A549 (cell line): ENCODE measurements at regions not wholly inside any gene's neighbourhood (a gene's known extent, or its start where the extent isn't known, plus 50 kb on each side); places are given as distances from the start of the nearest gene placed in this dataset.
A peak's percentile ranks its signal among the peaks of the same experiment; 100 is the strongest.

Source experiments
- ATAC-seq, 2 experiments: fragments of 200-7000 bp in 1 of 2; fragments of >200 bp in 1 of 2; cut with Nextera tagmentation in 1 of 2; cut with Tn5 transposase in 1 of 2; 3 replicates each; pipeline versions ENCODE4 v1.8.0 to v1.9.1; 2018 to 2020; ENCODE audit warnings: mild to moderate bottlenecking in 1 of 2, moderate library complexity in 1 of 2
- CTCF ChIA-PET: fragments of 300-600 bp; sonication (Branson Sonifier 250); formaldehyde crosslinking; extraction: SDS; loops from one replicate; lab custom pipeline; 2021; ENCODE audit warnings: antibody characterized with exemption, inconsistent platforms; lab: Yijun Ruan, JAX
- POLR2A ChIA-PET: fragments of 350-600 bp; formaldehyde crosslinking; extraction: SDS; loops from one replicate; lab custom pipeline; 2021; ENCODE audit warnings: antibody characterized with exemption, inconsistent platforms; lab: Yijun Ruan, JAX
- DNase-seq, 2 experiments: peaks; one replicate each; pipeline versions ENCODE4 v3.0.0 to v3.0.0-alpha.2; 2011 to 2016; ENCODE audit warnings: low read depth in 1 of 2, low spot score in 1 of 2
- FAIRE-seq: peaks from 2 replicates; lab custom pipeline; 2011; peaks lifted over from hg19 to GRCh38; lab: Jason Lieb, UNC
- H3K27ac ChIP-seq, 2 experiments: fragments of >200 bp; sonication (Bioruptor Twin); formaldehyde crosslinking; 3 replicates each; pipeline ENCODE4 v1.5.1; 2016 to 2017
- H3K4me1 ChIP-seq: fragments of >200 bp; sonication (Bioruptor Twin); formaldehyde crosslinking; 3 replicates; pipeline ENCODE4 v1.6.1; 2016
- H3K4me2 ChIP-seq: fragments of >200 bp; sonication (Bioruptor Twin); formaldehyde crosslinking; 3 replicates; pipeline ENCODE4 v1.6.1; 2016
- H3K4me3 ChIP-seq: fragments of >200 bp; sonication (Bioruptor Twin); formaldehyde crosslinking; 3 replicates; pipeline ENCODE4 v1.5.1; 2016
- H3K9me3 ChIP-seq: fragments of >200 bp; sonication (Bioruptor Twin); formaldehyde crosslinking; 3 replicates; pipeline ENCODE4 v1.6.1; 2016
- CBX2 ChIP-seq: fragments of 200-600 bp; sonication (generic); IDR thresholded peaks from 2 replicates; pipeline ENCODE4 v1.6.1; 2016; ENCODE audit warnings: low read depth, mild to moderate bottlenecking, borderline replicate concordance
- CBX8 ChIP-seq: fragments of 200-600 bp; sonication (generic); IDR thresholded peaks from 2 replicates; pipeline ENCODE4 v1.6.1; 2016
- CEBPB ChIP-seq, 2 experiments: fragments of >200 bp in 1 of 2; sonication (Bioruptor Twin) in 1 of 2; formaldehyde crosslinking in 1 of 2; IDR thresholded peaks; 2 replicates each; pipeline ENCODE4 v1.6.1; 2012 to 2016
- E2F6 ChIP-seq: IDR thresholded peaks from 2 replicates; pipeline ENCODE4 v1.6.1; 2012; ENCODE audit warnings: low read depth, borderline replicate concordance
- EHF ChIP-seq: fragments of 250-450 bp; sonication (Bioruptor Pico); IDR thresholded peaks from 2 replicates; pipeline ENCODE4 v1.5.0; 2020; ENCODE audit warnings: mild to moderate bottlenecking
- ELK1 ChIP-seq: fragments of 150-350 bp; IDR thresholded peaks from 2 replicates; pipeline ENCODE4 v1.6.1; 2014; ENCODE audit warnings: low read depth, mild to moderate bottlenecking, low read length
- FOSB ChIP-seq: fragments of 250-450 bp; sonication (Bioruptor Pico); IDR thresholded peaks from 2 replicates; pipeline ENCODE4 v1.5.0; 2020; ENCODE audit warnings: mild to moderate bottlenecking, moderate library complexity
- FOXS1 ChIP-seq: fragments of 250-450 bp; sonication (Bioruptor Pico); IDR thresholded peaks from 2 replicates; pipeline ENCODE4 v1.5.0; 2020; ENCODE audit warnings: mild to moderate bottlenecking, moderate library complexity
- HDAC2 ChIP-seq: fragments of 200-600 bp; sonication (generic); IDR thresholded peaks from 2 replicates; pipeline ENCODE4 v1.6.1; 2016
- HEYL ChIP-seq: fragments of 250-450 bp; sonication (Bioruptor Pico); IDR thresholded peaks from 2 replicates; pipeline ENCODE4 v1.8.0; 2021; ENCODE audit warnings: mild to moderate bottlenecking, moderate library complexity
- HMGXB4 ChIP-seq: fragments of 250-450 bp; sonication (Bioruptor Pico); IDR thresholded peaks from 2 replicates; pipeline ENCODE4 v1.5.0; 2021; ENCODE audit warnings: mild to moderate bottlenecking, moderate library complexity, borderline replicate concordance
- HOXA7 ChIP-seq: fragments of 250-450 bp; sonication (Bioruptor Pico); IDR thresholded peaks from 2 replicates; pipeline ENCODE4 v1.5.0; 2020; ENCODE audit warnings: mild to moderate bottlenecking, moderate library complexity
- JUN ChIP-seq, 2 experiments: fragments of >200 bp; sonication (Bioruptor Twin); formaldehyde crosslinking; IDR thresholded peaks; 2 replicates in 1 of 2; 3 replicates in 1 of 2; pipeline ENCODE4 v1.6.1; 2016 to 2017
- KDM5A ChIP-seq: fragments of 200-600 bp; sonication (generic); IDR thresholded peaks from 2 replicates; pipeline ENCODE4 v1.6.1; 2016; ENCODE audit warnings: antibody characterized with exemption, mild to moderate bottlenecking
- MAFK ChIP-seq: fragments of 450-650 bp; IDR thresholded peaks from 2 replicates; pipeline ENCODE4 v1.6.1; 2014; ENCODE audit not compliant: partially characterized antibody
- MYC ChIP-seq: IDR thresholded peaks from 2 replicates; pipeline ENCODE4 v1.6.1; 2012; ENCODE audit warnings: mild to moderate bottlenecking, inconsistent platforms, low read length, improper control_type of control experiment, borderline replicate concordance
- NPAS2 ChIP-seq: fragments of 250-450 bp; sonication (Bioruptor Pico); IDR thresholded peaks from 2 replicates; pipeline ENCODE4 v1.8.0; 2022; ENCODE audit warnings: mild to moderate bottlenecking, moderate library complexity, borderline replicate concordance
- NR3C1 ChIP-seq: fragments of >200 bp; sonication (Bioruptor Twin); formaldehyde crosslinking; IDR thresholded peaks from 3 replicates; pipeline ENCODE4 v1.6.1; 2017
- RAD21 ChIP-seq, 2 experiments: fragments of >200 bp in 1 of 2; sonication (Bioruptor Twin) in 1 of 2; formaldehyde crosslinking in 1 of 2; IDR thresholded peaks in 1 of 2; conservative IDR thresholded peaks in 1 of 2; 2 replicates in 1 of 2; 3 replicates in 1 of 2; pipeline ENCODE4 v1.6.1; 2012 to 2018; ENCODE audit warnings: inconsistent platforms in 1 of 2
- RCOR1 ChIP-seq: fragments of 150-350 bp; IDR thresholded peaks from 2 replicates; pipeline ENCODE4 v1.6.1; 2014; ENCODE audit warnings: antibody characterized with exemption, low read length, low read depth
- REST ChIP-seq: fragments of 200-600 bp; sonication (generic); IDR thresholded peaks from 2 replicates; pipeline ENCODE4 v1.6.1; 2016; ENCODE audit warnings: antibody characterized with exemption, mild to moderate bottlenecking, moderate library complexity
- ZC3H11A ChIP-seq: fragments of 450-650 bp; IDR thresholded peaks from 2 replicates; pipeline ENCODE4 v1.6.1; 2014; ENCODE audit warnings: antibody characterized with exemption, mild to moderate bottlenecking
- ZNF302 ChIP-seq: fragments of 250-450 bp; sonication (Bioruptor Pico); IDR thresholded peaks from 2 replicates; pipeline ENCODE4 v1.9.0; 2021; ENCODE audit warnings: inconsistent platforms, mild to moderate bottlenecking, moderate library complexity
- WGBS: methylation state at CpG from one replicate; pipeline ENCODE4 v1.1.6; 2017; ENCODE audit errors: missing lambda C conversion rate; 5-methylcytosine and 5-hydroxymethylcytosine counted together
- TF ChIP-seq, protein P1 (sequence below): fragments of 450-650 bp; IDR thresholded peaks from 2 replicates; pipeline ENCODE4 v1.6.1; 2014; ENCODE audit warnings: antibody characterized with exemption

DNA sequence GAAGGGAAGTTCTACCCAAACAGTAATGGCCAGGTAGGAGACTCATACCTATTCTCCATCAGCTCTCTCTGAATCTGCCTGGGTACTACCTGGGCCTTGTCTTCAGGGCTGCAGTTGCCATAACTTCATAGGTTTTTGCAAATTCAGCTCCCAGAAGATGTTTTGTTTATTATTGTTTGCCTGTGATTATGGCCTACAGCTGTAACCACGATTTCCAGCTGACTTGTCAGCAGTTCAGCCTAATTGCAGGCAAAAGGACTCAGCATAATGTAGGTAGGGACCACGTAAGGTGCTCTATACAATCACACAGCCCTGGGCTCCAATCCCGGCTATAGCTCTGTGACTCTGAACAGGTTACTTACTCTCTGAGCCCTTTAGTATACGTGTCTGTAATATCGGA is 187.0 kb upstream of the FN1 start:
- Histone ChIP-seq H3K4me3 (no peak overlapping the region), H3K4me1 (peaks cover 48% of the 10 kb centered on the region)
- CTCF ChIA-PET, result no interaction called here
- no peak for FAIRE-seq
- TF ChIP-seq REST (no peak), CBX2 (no peak), HDAC2 (no peak), KDM5A (no peak), JUN (IDR thresholded peaks at IDR 0.05) (no peak), RAD21 (conservative IDR thresholded peaks at IDR 0.05 in 1 of 2, IDR thresholded peaks at IDR 0.05 in 1 of 2) (no peak), FOXS1 (CRISPR knock-in tag) (no peak), MAFK (no peak), RCOR1 (no peak), HOXA7 (CRISPR knock-in tag) (no peak), CEBPB (IDR thresholded peaks at IDR 0.05) (no peak), HEYL (CRISPR knock-in tag) (no peak), E2F6 (no peak), FOSB (CRISPR knock-in tag) (no peak)
- TF ChIP-seq, protein P1, sequence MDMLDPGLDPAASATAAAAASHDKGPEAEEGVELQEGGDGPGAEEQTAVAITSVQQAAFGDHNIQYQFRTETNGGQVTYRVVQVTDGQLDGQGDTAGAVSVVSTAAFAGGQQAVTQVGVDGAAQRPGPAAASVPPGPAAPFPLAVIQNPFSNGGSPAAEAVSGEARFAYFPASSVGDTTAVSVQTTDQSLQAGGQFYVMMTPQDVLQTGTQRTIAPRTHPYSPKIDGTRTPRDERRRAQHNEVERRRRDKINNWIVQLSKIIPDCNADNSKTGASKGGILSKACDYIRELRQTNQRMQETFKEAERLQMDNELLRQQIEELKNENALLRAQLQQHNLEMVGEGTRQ, result no peak
- TF ChIP-seq, all 56 proteins: peak for 0
- POLR2A ChIA-PET, result no interaction called here
- H3K27ac ChIP-seq, result peak overlapping the region in 1 of 2 experiments; percentile 33; a peak in 3 of 6 replicates
- 76% methylated on average over 5 of the region's 5 CpGs for WGBS
- no peak for ATAC-seq
- no peaks in the 10 kb centered on the region for H3K9me3 ChIP-seq
- H3K4me2 ChIP-seq, result no peak overlapping the region
- no peak for DNase-seq

DNA sequence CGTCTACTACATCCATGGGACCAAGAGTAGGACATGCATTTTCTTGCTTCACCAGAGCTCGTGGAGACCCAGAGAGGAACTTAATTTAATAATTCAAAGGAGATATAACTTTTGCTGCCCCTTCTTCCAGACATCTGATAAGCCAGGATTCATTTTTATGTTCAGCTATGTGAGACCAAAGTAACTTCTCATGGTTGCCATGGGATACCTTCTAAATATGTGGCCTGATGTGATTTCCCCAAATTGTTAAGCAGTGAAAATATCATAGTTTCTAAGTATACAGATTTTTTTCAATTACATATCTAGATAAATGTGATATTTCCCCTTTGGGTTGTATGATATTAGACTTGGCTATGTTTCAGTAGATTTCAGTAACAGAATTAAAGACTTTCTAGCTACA is 185.5 kb upstream of the FN1 start:
- ChIA-PET CTCF (interaction anchor here (0.6 to 1.2 kb wide), 2 partner anchors 207 to 720 kb away, joined by 4 read pairs; no protein-coding TSS in a partner anchor), POLR2A (no interaction called here)
- no peaks in the 10 kb centered on the region for H3K9me3 ChIP-seq
- ATAC-seq (no peak), FAIRE-seq (no peak), DNase-seq (no peak)
- H3K27ac ChIP-seq, result peak overlapping the region in 1 of 2 experiments; percentile 78; a peak in 3 of 6 replicates
- H3K4me1 ChIP-seq, result peaks cover 42% of the 10 kb centered on the region
- no peak overlapping the region for H3K4me3 ChIP-seq
- H3K4me2 ChIP-seq, result no peak overlapping the region
- WGBS, result 81% methylated on average over 2 of the region's 2 CpGs
- TF ChIP-seq ZNF302 (CRISPR knock-in tag) (no peak), NR3C1 (no peak), RAD21 (conservative IDR thresholded peaks at IDR 0.05 in 1 of 2, IDR thresholded peaks at IDR 0.05 in 1 of 2) (no peak), JUN (IDR thresholded peaks at IDR 0.05) (no peak), NPAS2 (CRISPR knock-in tag) (no peak), CBX8 (no peak), MYC (no peak), EHF (CRISPR knock-in tag) (no peak), REST (no peak), ZC3H11A (no peak), HMGXB4 (CRISPR knock-in tag) (no peak), CBX2 (no peak), HOXA7 (CRISPR knock-in tag) (no peak), ELK1 (no peak)
